Thyroid gland (tissue), 4 donors: ENCODE measurements at regions not wholly inside any gene's neighbourhood (a gene's known extent, or its start where the extent isn't known, plus 50 kb on each side); places are given as distances from the start of the nearest gene placed in this dataset.
A peak's percentile ranks its signal among the peaks of the same experiment; 100 is the strongest.

Experiments used
- DNase-seq, 2 donors: peaks; one replicate each; pipeline ENCODE4 v3.0.0-alpha.2; 2019
- H3K27ac ChIP-seq, 3 donors: fragments of 200-600 bp; sonication (generic); 1 replicate in 2 of 3; 2 replicates in 1 of 3; pipeline ENCODE4 v1.5.1; 2016 to 2019; ENCODE audit warnings: mild to moderate bottlenecking in 1 of 3, moderate library complexity in 1 of 3
- H3K27me3 ChIP-seq: fragments of 200-600 bp; sonication (generic); one replicate; pipeline ENCODE4 v1.5.1; 2019
- H3K36me3 ChIP-seq, 2 donors: fragments of 200-600 bp; sonication (generic); one replicate each; pipeline ENCODE4 v1.5.1; 2016 to 2019
- H3K4me1 ChIP-seq, 2 donors: fragments of 200-600 bp; sonication (generic); one replicate each; pipeline ENCODE4 v1.5.1; 2017 to 2019
- H3K4me3 ChIP-seq, 3 donors: fragments of 200-600 bp; sonication (generic); replicated peaks in 1 of 3; 1 replicate in 2 of 3; 2 replicates in 1 of 3; pipeline ENCODE4 v1.5.1; 2016; ENCODE audit warnings: mild to moderate bottlenecking in 1 of 3
- H3K9me3 ChIP-seq: fragments of 200-600 bp; sonication (generic); one replicate; pipeline ENCODE4 v1.5.1; 2017
- POLR2A ChIP-seq, 2 donors: fragments of 450-650 bp; IDR thresholded peaks; one replicate each; pipeline ENCODE4 v1.6.1; 2017; ENCODE audit warnings: antibody characterized with exemption in 2 of 2, mild to moderate bottlenecking in 2 of 2, moderate library complexity in 1 of 2
- WGBS, 2 donors: methylation state at CpG; one replicate each; pipeline ENCODE4 v1.1.5; 2017; 5-methylcytosine and 5-hydroxymethylcytosine counted together
- intact Hi-C: fragments of 100-400 bp; cut with DNase I; formaldehyde crosslinking; loops from one replicate; pipeline ENCODE4 v1.15.1; 2023
- TF ChIP-seq, protein P1 (sequence below), 6 experiments: fragments of 200-600 bp in 3 of 6; fragments of 450-650 bp in 3 of 6; sonication (generic) in 3 of 6; IDR thresholded peaks; one replicate each; pipeline ENCODE4 v1.5.1; 2016 to 2019; ENCODE audit warnings: antibody characterized with exemption in 6 of 6, mild to moderate bottlenecking in 2 of 6, inconsistent platforms in 1 of 6, moderate library complexity in 1 of 6

DNA sequence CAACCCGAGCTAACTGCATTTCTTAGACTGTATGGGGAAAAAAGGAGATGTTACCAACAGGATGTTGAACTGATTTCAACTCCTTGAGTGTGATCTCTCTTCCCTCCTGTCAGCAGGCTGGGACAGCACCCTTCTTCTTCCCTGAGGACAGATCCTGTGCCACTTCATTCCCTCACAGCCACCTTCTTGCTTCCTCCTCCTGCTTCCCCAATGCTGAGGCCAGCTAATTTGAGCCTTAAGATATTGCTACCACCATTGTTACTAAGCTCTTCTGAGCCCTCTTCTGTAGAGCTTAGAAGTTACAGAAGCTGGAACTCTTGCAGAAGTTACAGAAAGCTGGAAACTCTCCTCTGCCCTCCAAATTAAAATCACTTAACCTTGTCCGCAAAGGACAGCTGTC is 88.8 kb downstream of the SPTSSA start:
- H3K36me3 ChIP-seq = no peaks in the 10 kb centered on the region
- H3K9me3 ChIP-seq = no peaks in the 10 kb centered on the region
- H3K4me3 ChIP-seq = no peak overlapping the region
- H3K4me1 ChIP-seq = peaks cover 32 to 49% of the 10 kb centered on the region in 2 donors
- TF ChIP-seq, protein P1, sequence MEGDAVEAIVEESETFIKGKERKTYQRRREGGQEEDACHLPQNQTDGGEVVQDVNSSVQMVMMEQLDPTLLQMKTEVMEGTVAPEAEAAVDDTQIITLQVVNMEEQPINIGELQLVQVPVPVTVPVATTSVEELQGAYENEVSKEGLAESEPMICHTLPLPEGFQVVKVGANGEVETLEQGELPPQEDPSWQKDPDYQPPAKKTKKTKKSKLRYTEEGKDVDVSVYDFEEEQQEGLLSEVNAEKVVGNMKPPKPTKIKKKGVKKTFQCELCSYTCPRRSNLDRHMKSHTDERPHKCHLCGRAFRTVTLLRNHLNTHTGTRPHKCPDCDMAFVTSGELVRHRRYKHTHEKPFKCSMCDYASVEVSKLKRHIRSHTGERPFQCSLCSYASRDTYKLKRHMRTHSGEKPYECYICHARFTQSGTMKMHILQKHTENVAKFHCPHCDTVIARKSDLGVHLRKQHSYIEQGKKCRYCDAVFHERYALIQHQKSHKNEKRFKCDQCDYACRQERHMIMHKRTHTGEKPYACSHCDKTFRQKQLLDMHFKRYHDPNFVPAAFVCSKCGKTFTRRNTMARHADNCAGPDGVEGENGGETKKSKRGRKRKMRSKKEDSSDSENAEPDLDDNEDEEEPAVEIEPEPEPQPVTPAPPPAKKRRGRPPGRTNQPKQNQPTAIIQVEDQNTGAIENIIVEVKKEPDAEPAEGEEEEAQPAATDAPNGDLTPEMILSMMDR (IDR thresholded peaks at IDR 0.05) = no peak
- TF ChIP-seq POLR2A (IDR thresholded peaks at IDR 0.05) = no peak
- peak overlapping the region in 2 of 3 donors; percentile 13 to 53 for H3K27ac ChIP-seq
- no peaks in the 10 kb centered on the region for H3K27me3 ChIP-seq
- DNase-seq = no peak
- intact Hi-C loops = no loop called here
- 44 to 64% methylated on average over 2 of the region's 2 CpGs for WGBS, 2 donors

DNA sequence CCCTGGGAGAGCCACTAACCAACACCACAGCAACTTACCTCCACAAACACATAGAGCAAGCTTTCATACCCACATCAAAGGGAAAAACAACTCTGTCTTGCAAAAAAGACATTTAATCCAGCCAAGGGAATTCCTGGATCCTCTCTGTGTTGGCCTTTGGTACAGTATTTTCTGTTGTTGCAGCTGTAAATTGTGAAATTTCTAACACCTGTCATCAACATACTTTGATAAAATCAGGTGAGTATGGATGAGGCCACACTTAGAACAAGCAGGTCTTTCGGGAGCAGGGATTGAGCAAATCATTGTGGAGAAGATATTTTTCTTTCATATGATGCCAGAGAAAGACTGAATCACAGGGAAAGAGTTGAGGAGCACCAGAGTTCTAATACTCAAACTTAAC is 89.3 kb downstream of the SPTSSA start:
- no peaks in the 10 kb centered on the region for H3K9me3 ChIP-seq
- H3K4me1 ChIP-seq = peaks cover 29 to 46% of the 10 kb centered on the region in 2 donors
- H3K27me3 ChIP-seq = no peaks in the 10 kb centered on the region
- intact Hi-C loops = no loop called here
- H3K36me3 ChIP-seq = no peaks in the 10 kb centered on the region
- TF ChIP-seq POLR2A (IDR thresholded peaks at IDR 0.05) = no peak
- TF ChIP-seq, protein P1 (IDR thresholded peaks at IDR 0.05) = no peak
- peak overlapping the region in 2 of 3 donors; percentile 13 to 53 for H3K27ac ChIP-seq
- no peak overlapping the region for H3K4me3 ChIP-seq
- DNase-seq = no peak
- 73 to 80% methylated on average over 1 of the region's 1 CpG for WGBS, 2 donors

GRCh38 chr14:34369648-34370030 is 92.4 kb downstream of the SPTSSA start:
- Histone ChIP-seq H3K36me3 (no peaks in the 10 kb centered on the region), H3K4me3 (no peak overlapping the region), H3K27ac (no peak overlapping the region), H3K4me1 (peaks cover 15 to 27% of the 10 kb centered on the region in 2 donors), H3K9me3 (no peaks in the 10 kb centered on the region), H3K27me3 (no peaks in the 10 kb centered on the region)
- intact Hi-C loops = no loop called here
- TF ChIP-seq, protein P1 (IDR thresholded peaks at IDR 0.05) = no peak
- no peak for TF ChIP-seq POLR2A (IDR thresholded peaks at IDR 0.05)
- 67 to 72% methylated on average over 1 of the region's 1 CpG for WGBS, 2 donors
- DNase-seq = no peak

- Histone ChIP-seq H3K27ac (no peak overlapping the region), H3K4me3 (no peak overlapping the region), H3K36me3 (no peaks in the 10 kb centered on the region), H3K9me3 (no peaks in the 10 kb centered on the region), H3K4me1 (peaks cover 10 to 22% of the 10 kb centered on the region in 2 donors), H3K27me3 (no peaks in the 10 kb centered on the region)
- no peak for DNase-seq
- intact Hi-C loops = no loop called here
- 81 to 85% methylated on average over 3 of the region's 3 CpGs for WGBS, 2 donors
- no peak for TF ChIP-seq POLR2A (IDR thresholded peaks at IDR 0.05)
- TF ChIP-seq, protein P1 (IDR thresholded peaks at IDR 0.05) = no peak
Observed at GRCh38 chr14:34368971-34369647, 92.9 kb downstream of the SPTSSA start.

- no peak for DNase-seq
- Histone ChIP-seq H3K9me3 (no peaks in the 10 kb centered on the region), H3K36me3 (no peaks in the 10 kb centered on the region), H3K27ac (no peak overlapping the region), H3K4me1 (peaks cover 7 to 14% of the 10 kb centered on the region in 2 donors), H3K27me3 (no peaks in the 10 kb centered on the region), H3K4me3 (no peak overlapping the region)
- intact Hi-C loops = no loop called here
- TF ChIP-seq, protein P1 (IDR thresholded peaks at IDR 0.05) = no peak
- TF ChIP-seq POLR2A (IDR thresholded peaks at IDR 0.05) = no peak
- 79 to 89% methylated on average over 8 of the region's 8 CpGs for WGBS, 2 donors
Observed at GRCh38 chr14:34368115-34368970, 93.7 kb downstream of the SPTSSA start.
